HS-5 (cell line): ENCODE measurements at regions not wholly inside any gene's neighbourhood (a gene's known extent, or its start where the extent isn't known, plus 50 kb on each side); places are given as distances from the start of the nearest gene placed in this dataset.

Experiments
- DNase-seq: peaks from one replicate; pipeline ENCODE4 v3.0.0-alpha.2; 2012; ENCODE audit warnings: low read depth

DNA sequence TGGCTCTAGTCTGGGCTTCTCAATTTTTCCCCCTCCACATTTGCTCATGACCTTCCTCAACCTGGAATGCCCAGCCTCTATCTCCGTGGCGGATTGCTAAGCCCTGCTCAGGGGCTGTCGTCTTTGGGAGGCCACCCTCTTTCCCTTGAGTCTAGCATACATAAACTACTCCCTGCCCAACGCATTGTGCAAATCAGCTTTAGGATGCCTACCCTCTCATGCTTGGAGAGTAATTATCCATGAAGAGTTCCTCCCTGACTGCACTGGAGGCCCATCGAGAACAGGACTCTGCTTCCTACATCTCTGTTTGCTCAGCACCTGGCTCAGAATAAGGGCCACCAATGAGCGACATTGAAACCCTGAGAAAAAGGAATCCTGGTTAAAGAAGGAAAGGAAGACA, 53.7 kb upstream of the NPAS2 start:
- DNase-seq: no peak

DNA sequence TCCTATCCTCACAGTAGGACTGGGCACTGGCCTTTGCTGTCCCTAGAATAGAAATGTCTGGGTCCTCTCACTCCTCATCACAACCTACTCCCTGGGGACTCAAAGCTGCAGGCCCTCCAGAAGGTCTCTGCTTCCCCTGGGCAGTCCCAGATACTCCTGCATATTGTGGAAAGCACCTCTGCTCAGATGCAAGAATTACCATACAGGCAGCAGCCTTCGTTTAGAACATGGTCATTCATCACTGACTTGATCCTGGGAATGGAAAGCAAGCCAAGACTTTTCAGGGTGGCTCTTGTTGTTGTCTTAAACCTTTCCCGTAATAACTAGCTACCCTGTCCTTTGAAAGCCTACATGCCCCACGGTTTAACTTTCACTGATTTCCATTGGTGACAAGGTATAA, 53.1 kb upstream of the NPAS2 start:
- no peak for DNase-seq

DNA sequence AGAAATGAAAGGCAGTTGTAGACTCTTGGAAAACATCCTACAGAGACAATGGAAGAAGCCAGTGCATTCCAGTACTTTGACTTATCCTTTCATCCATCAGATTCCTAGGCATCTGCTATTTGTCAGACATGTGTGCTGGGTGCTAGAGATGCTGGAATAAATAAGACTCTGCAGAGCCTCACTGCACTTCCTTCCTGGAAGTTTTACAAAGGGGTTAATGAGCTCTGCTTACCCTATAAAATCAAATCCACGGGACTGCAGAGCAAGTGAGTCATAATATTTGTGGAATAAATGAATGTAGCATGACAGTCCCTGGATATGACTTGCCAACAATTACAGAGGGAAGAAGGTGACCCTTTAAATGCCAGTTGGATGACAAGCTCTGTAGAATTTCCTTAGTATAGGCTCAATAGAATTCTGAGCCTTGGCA, 52.7 kb upstream of the NPAS2 start:
- DNase-seq: peak; percentile 100

DNA sequence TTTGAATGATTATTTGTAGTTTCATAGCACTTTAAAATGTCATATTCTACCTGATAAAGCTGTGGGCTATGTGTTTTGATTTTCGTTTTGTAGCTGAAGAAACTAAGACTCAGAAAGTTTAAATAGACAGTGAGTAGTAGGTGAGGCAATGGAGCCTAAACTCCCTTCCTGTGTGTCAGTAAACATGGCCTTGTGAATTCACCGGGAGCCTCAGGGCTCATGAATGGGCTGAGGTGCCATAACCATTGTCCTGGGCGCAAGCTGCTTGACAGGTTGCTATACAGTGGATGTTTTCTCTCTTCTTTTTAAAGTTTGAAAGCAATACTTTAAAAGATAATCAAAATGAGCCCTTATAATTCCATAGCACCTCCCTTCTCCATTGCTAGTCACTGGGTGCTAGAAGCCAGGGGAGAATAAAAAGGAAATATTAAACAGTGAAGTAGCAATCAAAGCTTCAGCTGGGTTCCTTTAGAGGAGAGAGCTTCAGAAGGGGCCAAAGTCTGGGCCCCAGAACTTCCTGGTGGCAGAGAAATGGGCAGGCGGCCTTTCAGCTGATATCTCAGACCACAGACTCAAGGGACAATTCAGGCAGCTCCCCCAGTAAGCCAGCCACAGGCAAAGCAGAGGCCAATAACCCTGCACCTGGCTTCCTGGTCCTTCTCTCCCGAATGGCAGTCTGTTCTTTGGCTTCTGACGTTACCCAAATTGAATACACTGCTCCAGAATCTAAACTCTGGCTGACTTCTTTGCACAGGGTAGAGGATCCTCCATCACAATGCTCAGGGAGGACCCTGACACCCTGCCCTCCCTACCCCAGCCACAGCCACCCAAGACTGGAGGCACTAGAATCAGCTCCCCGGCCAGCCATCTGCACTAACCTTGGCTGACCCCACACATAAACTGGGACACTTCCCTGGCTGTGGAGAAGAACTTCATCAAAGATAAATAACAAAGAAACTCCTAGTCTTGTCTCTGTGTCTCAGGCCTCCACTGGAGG, 51.8 kb upstream of the NPAS2 start:
- no peak for DNase-seq
